H54 (cell line): ENCODE measurements at regions not wholly inside any gene's neighbourhood (a gene's known extent, or its start where the extent isn't known, plus 50 kb on each side); places are given as distances from the start of the nearest gene placed in this dataset.

Experiments used
- DNase-seq: peaks from one replicate; pipeline ENCODE4 v3.0.0; 2011; ENCODE audit warnings: low spot score, mixed read lengths; ENCODE audit not compliant: insufficient read length
- FAIRE-seq: peaks from 3 replicates; lab custom pipeline; 2011; peaks lifted over from hg19 to GRCh38; lab: Jason Lieb, UNC
- POLR2A ChIP-seq: IDR thresholded peaks from 2 replicates; pipeline ENCODE4 v1.6.1; 2011; ENCODE audit warnings: low read depth, mild to moderate bottlenecking, low read length

DNA sequence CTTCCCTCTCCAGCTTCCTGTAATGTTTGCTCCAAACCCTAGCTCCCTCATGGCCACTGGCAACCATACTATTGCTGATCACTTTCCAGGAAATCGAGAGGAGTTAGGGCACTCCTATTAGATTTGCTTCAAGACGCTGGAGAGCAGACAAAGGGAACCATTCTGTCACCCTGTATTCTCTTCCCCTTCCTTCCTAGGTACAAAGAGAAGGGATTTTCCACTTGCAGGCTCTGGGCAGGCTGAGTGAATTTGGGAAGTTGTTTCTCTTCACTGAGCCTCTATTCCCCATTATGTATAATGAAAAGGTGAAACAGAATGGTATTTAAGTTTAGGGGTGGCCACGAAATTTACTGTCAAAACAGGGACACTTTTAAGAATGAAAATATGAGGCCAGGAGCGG, 99.4 kb upstream of the LPP start:
- TF ChIP-seq POLR2A = no peak
- FAIRE-seq = no peak

DNA sequence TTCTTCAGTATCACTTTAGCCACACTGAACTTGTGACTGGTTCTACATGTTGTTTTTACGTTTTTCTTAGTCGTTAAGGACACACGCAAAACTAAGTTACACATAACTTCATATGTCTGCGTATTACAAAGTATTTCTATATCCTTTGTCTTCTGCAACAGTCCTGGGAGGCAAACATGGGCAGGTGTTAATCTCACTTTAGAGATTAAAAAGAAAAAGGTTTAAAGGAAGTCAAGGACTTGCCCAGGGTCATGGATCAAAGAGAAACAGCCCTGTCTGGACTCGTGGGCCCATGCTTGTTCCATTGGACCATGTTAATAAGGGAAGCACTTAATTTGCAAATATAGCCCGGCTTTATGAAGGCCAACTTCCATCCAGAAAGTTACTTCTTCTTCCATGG, 98.6 kb upstream of the LPP start:
- no peak for TF ChIP-seq POLR2A
- FAIRE-seq = no peak
- no peak for DNase-seq

More for the DNA sequence above, 99.4 kb upstream of the LPP start:
- no peak for DNase-seq

DNA sequence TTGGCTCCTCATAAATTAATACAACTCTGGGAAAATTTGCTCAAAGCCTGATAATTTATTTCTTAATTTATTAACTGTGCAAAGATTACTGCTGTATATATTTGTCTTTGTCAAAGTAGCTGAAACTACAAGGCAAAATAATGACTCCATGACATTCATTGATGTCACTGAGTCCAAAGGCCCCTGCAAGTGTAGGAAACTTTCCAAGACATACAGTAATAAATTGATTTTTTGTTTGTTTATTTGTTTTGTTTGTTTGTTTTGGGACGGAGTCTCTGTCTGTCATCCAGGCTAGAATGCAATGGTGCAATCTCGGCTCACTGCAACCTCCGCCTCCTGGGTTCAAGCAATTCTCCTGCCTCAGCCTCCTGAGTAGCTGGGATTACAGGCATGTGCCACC, 96.8 kb upstream of the LPP start:
- DNase-seq (no peak), FAIRE-seq (no peak)
- TF ChIP-seq POLR2A = no peak

DNA sequence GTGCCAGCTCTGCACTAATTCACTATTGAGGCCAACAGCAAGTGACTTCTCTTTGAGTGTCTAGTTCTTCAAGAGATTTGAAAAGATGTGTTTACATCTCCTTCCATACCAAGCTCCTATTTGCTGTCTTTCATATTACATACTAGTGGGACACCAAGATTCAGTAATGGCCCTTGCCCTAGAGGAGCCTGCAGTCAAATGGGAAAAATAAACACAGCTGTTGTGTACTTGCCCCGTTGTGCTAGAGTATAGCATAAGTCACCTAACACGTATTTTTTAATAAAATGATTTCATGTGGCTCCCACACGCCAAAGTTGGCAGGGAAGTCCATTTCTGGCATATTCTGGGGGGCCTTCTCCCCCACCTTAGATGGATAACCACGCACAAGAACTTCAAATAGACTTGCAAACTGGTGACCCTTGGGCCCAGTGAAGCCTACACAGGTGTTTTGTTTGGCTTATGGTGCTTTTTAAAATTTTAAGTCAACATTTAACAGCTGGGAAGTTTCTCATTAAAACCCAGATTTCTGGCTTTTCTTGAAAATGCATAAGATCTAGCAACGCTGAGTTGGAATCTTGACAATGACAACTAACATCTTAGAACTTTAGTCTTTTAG, 95.3 kb upstream of the LPP start:
- DNase-seq = no peak
- no peak for TF ChIP-seq POLR2A
- FAIRE-seq = no peak

DNA sequence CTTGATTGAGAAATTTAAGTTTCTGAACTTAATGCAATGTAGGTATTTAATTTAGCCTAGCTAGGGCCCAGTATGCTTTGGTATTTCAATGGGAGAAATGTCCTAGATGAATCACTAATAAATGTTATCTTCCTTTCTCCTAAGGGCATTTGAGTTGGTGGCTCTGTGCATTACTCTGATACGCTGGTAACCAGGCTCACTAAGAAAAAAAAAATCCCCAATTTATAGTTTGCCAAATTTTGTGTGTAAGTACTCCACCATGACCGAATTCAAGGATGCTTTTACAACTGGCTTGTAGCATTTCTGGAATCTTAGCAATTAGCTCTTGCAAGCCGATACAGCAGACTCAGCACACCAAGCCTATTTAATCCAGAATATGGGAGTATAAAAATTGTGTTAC, 94.6 kb upstream of the LPP start:
- DNase-seq (no peak), FAIRE-seq (no peak)
- TF ChIP-seq POLR2A = no peak

DNA sequence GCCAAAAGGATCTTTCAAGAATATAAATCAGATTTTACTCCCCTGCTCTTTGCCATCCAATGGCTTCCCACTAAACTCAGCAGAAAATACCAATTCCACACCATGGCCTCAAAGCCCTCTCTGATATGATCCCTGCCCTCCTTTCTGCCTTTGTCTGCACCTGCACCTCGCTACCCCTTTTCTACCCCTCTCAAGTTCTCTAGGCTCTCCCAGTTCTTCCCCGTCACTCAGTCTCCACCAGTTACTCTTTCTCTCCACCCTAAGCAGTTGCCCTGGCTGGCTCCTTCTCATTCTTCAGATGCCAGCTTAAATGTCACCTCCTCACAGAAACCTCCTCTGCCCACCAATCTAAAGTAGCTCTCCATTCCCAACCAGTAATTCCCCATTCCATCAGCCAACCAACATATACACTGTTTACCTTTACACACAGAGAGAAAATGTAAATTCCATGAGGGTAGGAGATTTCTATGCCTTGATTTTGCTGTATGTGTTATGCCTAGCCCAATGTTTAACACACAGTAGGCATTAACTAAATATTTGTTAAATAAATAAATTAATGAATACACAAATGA, 93.6 kb upstream of the LPP start:
- DNase-seq (no peak), FAIRE-seq (no peak)
- no peak for TF ChIP-seq POLR2A

DNA sequence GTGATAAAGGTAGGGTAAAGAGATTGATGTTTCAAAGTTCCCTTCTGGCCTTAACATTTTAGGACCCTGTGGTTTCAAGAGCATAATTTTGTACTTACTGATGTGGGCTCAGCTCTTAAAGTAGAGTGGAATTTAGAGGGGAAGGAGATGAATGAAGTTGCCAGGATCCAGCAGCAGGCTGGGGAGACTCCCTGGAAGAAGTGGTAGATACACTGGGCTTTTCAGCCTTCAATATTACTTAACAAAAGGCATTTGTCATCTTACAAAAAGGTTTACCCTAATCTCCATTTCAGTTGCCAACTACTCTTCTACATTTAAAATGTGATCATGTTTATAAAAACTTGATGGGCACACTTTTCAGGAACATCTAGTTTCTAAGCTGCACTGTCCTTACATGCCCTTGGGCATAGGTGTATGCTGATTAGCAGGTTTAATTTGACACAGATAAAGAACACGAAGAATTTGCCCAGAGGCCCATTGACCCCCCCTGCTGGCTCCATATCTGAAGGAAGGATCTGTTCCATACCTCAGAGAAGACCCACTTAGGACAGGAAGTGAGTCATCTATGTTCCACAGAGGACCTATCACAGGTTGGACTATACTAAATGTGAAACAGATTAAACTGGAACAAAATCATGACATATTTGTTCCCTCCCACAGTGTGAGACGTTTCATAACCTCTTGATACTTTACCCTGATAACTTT, 93.0 kb upstream of the LPP start:
- peak; percentile 49 for DNase-seq
- no peak for TF ChIP-seq POLR2A
- peak; percentile 80 for FAIRE-seq

DNA sequence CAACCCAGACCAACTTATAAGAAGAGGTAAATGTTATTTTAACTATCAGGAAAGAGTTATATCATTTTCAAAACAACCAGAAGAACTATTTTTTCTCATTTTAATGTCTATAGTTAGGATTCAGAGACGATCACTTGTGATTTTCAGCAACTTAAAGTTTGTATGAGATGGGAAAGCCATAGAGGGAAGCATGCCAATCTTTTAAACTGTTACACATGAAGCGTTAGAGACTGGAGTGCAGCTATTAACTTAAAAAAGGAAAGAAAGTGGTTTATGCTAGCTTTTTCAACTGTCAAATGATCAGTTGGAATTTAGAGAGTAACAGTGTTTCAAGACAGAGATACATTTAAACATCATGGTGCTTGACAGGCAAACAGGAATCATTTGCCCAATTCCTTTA, 91.7 kb upstream of the LPP start:
- FAIRE-seq (no peak), DNase-seq (no peak)
- TF ChIP-seq POLR2A = no peak

DNA sequence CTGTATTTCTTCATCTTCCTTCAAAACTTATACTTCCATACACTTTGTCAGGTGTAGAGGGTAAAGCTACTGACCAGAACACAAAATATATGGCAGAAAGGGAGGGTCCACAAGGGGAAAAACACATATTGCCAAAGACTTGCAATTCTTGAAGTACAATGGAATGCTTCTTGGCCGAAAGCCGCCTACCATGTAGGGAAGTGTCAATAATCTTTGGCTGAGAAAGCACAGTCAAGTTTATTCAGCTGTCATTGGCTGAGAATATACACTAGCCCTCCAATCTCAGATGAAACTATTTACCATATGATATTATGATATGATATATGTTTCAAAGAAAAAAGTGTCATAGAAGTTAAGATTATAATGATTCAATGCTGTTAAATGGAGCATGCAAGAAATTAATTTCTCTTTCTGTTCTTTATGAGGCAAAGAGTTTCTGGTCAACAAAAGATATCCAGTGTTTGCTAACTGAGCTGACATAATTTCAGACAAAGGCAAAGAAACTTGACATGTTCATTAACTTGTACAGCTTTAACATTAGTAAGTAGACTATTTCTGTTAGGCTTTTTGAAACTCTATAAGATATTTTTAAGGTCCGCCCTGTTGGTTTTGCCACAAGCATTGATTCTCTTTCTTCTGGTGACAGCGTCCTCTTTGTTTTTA, 89.0 kb upstream of the LPP start:
- DNase-seq = no peak
- TF ChIP-seq POLR2A = no peak
- FAIRE-seq = no peak

DNA sequence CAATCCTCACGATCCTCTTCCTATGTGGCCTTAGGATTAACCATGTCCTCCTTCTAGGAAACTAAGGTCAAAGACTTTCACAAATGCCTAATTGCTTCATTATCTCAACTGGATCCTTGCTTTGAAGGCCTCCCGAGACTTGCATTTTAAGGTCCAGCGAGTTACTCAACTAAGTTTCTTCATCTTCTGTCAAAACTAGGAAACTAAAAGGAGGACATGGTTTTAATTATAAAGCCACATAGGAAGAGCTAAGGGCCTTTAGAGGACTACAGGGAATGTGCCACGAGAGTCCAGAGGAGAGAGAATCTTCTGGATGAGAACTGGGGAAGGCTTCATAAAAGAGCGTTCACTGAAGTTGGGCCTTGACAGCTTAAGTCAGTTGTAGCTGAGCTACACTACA, 87.8 kb upstream of the LPP start:
- DNase-seq (no peak), FAIRE-seq (no peak)
- no peak for TF ChIP-seq POLR2A

DNA sequence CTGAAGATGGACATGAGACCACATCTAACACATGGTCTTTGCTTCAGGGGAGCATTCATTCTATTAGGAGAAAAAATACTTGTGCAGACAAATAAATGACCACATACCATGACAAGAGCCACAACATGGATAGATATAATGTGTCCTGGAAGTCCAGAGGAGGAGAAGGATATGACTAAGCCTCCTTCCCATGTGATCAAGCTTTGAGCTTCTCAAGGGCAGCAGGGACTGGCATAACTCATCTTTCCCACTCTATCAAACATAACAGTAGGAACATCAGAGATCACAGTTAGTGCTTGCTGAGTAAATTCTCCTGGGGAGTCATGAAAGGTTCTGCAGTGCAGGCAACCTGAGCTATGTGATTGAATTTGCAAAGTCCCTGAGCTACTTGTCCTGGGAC, 86.0 kb upstream of the LPP start:
- DNase-seq (peak; percentile 56), FAIRE-seq (peak; percentile 94)
- no peak for TF ChIP-seq POLR2A

DNA sequence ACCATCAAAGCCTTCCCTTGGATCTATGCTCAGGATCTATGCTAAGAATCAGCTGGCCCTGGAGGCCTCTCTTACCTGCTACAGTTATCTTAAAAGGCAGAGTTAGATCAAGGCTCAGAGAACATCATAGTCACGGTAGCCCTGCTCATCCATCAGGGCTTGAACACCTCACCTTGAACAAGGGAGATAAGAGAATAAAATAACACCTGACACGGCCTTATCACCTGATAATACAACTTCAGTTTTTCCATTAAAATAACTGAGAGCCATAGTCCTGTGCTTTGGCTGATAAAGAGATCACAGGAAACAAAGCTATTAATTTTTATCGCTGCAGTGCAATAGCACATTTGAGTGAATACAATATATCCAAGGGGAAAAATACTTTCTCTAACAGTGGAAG, 85.6 kb upstream of the LPP start:
- FAIRE-seq = no peak
- no peak for DNase-seq
- no peak for TF ChIP-seq POLR2A

DNA sequence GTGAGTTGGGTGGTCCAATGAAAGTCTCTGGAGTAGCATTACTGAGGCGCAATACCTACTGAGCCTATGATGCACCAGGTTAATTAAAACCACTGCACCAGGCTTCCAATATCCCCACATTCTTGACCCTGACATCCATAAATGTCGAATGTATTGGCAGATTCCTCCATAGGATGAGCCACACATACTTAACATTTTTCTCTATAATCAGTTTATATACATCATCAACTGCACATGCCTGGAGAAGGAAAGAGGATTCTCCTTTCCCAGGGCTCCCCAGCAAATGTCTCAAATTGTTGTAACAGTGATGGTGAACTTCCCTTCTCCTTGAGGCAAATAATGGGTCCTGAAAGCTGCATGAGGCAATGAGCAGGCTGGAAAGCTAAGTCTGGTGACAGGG, 82.3 kb upstream of the LPP start:
- FAIRE-seq = no peak
- no peak for DNase-seq
- no peak for TF ChIP-seq POLR2A

DNA sequence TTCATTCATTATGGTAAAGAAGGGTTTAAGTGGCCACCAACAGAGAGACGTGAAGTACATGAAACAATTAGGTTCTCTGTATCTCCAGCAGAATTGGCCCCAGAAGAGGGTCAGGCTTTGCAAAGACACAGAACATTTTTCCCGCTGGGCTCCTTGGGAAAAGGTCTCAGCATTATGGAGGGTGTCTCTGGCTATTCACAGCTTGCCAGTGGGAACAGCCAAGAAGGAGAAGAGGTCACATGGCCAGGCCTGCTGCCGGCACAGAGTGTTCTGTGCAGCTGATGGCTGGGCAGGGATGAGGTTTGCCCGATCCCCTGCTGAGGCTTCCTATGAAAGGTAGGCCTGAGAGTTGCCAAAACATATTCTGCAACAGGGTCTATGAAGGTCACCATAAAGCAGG, 77.8 kb upstream of the LPP start:
- FAIRE-seq = no peak
- no peak for TF ChIP-seq POLR2A
- no peak for DNase-seq
